ENCODE measurements at regions not wholly inside any gene's neighbourhood (a gene's known extent, or its start where the extent isn't known, plus 50 kb on each side); places are given as distances from the start of the nearest gene placed in this dataset.

- TF ChIP-seq CTCF (conservative IDR thresholded peaks at IDR 0.05; ENCODE audit: low read length), result no peak
- no peak for TF ChIP-seq EZH2phosphoT487 (IDR thresholded peaks at IDR 0.05; ENCODE audit: borderline replicate concordance, low read depth, low read length)
Measured at GRCh38 chr6:151160929-151161757, 78.6 kb upstream of the AKAP12 start.

All from OCI-LY7 (cell line).